NOMO-1 treated with DMSO at 0.1 percent for 48 hours (cell line): ENCODE measurements at regions not wholly inside any gene's neighbourhood (a gene's known extent, or its start where the extent isn't known, plus 50 kb on each side); places are given as distances from the start of the nearest gene placed in this dataset.

Experiments used
- DNase-seq: peaks from one replicate; lab custom pipeline; 2025; ENCODE audit not compliant: unreplicated experiment; lab: John Stamatoyannopoulos, UW

DNA sequence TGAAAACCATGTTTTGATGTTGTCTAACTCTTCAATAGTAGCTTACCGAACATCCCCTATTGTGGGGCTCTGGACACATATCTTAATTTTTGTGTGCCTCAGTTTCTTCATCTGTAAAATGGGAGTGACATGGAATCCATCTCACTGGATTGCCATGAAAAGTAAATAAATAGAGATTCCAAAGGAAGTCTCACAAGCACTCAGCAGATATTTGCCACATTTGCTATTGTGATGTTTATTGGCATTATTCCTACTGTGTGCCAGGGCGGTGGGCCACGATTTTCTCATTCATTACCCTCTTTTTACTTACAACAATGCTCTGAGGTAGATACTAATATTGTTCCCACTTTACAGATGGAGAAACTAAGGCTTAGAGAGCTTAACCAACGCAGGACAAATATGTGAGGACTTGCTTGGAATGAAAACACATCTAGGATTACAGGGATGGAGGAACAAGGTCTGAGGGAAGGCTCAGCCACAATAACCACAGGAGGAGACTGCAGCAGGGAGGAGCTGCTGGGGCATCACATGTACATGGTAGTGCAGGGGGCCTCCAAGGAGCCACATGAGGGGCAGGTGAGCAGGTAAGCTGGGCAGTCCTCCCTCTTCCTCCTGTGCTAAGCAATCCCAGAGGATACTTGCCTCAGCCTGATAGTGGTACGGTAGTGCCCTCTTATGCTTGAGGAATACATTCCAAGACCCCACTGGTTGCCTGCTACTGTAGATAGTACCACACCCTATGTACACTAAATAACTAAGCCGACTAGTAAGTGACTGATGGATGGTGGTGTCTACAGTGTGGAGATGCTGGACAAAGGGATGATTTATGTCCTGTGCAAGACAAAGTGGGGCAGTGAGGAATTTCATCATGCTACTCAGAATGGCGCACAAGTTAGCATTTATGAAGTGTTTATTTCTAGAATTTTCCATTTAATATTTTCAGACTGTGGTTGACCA, 176.9 kb downstream of the FOXA2 start:
- DNase-seq = no peak

DNA sequence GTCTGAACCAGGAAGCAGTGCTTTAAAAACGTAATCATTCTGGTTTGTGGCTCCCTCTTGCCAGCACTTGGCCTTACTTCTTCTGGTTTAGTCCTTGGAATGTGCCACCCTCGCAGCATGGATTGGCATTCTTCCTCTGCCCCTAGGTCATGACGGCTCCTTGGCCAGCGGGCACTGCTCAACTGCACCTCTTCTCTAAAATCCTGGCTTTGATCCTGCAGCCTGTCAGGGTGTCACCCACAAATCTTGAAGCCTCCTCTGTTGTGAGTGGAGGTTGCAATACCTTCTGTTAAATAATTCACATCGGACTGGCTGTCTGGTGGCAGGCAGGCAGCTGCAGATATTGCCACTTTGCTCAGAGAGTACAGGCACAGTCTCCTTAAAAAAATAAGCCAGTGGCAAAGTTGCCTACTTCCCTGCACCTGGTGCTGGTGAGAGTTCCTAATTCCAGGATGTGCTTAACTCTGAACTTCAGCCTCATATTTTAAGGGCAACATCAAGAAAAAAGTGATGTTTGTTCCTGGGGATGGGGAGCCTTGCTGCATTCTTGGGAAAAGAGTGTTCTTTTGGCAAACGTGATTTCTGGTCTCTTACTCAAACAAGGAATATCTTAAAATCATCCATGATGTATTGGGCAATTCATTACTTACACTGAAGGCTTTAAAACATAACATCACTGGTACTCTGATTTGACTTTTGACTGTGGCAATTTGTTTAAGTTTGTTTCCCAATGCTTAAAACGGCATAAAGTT, 179.8 kb downstream of the FOXA2 start:
- DNase-seq = no peak

GRCh38 chr20:22403632-22404361, 180.6 kb downstream of the FOXA2 start:
- DNase-seq = peak; percentile 13

- DNase-seq = peak; percentile 7
These were observed 181.2 kb downstream of the FOXA2 start for GRCh38 chr20:22403022-22403631.

DNA sequence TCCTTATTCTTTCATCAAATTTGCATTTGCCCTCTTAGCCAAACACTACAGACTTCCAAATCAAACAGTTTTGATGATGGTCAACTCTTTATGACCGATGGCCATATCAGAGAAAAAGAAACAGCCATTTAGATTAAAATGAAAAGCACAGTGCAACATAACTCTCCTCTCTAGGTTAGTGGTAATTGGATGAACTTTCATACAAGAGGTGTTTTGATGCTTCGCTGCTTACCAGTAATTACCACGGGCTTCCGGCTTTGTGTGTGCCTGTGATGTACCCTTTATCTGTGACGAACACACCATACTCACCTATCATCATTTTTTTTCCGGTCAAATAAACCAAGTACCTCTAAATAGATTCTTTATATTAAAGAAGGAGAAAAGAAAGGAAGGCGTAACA, 181.8 kb downstream of the FOXA2 start:
- DNase-seq = no peak

DNA sequence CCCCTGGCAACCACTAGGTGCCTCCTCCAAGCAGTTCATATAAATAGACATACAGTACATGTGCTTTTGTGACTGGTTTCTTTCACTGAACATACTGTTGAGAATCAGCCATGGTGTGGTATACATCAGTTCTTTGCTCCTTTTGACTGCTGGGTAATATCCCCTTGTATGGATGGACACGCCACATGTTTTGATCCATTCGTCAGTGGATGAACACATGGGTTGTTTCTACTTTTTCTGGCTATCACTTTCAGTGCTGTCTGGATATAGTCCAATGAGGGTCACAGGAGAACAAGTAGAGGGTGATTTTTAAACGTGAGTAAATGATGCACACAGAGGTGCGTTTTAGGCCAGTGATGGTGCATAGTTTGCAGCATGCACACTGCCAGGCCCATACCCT, 183.9 kb downstream of the FOXA2 start:
- no peak for DNase-seq

DNA sequence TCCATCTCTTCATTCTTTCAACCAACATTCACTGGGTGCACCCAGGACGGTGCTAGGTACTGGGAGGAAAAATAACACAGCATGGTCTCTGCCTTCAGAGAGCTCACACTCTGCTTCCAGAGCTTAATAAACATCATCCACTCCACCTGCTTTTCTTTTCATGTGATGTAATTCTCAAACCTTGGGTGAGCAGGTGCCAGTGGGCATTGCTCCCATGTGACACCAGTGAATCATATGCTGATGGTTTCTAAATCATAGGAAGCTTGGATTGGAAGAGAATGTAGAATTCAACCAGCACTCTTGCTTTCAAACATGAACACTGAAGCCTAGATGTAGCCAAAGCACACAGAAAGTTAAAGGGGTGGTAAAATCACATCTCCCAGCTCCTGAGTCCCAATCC, 189.8 kb downstream of the FOXA2 start:
- DNase-seq = no peak

- no peak for DNase-seq
These were observed 193.8 kb downstream of the FOXA2 start for GRCh38 chr20:22390543-22390903.

- DNase-seq = no peak
These were observed 194.4 kb downstream of the FOXA2 start for GRCh38 chr20:22389836-22390542.

- DNase-seq = peak; percentile 12
These were observed 196.9 kb downstream of the FOXA2 start for GRCh38 chr20:22387452-22387851.

DNA sequence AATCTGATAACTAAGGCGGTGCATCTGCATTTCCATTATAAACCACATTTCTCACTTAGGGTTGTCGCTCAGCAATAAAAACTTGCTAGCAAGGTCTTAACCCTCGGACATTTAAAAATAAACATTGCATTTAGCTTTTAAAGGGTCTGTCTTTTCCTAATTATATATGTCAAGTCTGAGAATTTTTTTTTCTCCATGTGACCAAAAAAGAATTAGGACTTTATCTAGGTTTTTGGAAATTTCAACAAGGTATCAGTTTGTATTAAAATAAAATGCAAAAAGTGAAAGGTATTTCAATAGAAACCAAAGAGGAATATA, 198.1 kb downstream of the FOXA2 start:
- no peak for DNase-seq

- DNase-seq = peak; percentile 48
These were observed 198.6 kb downstream of the FOXA2 start for GRCh38 chr20:22385602-22386305.

- no peak for DNase-seq
These were observed 199.4 kb downstream of the FOXA2 start for GRCh38 chr20:22384978-22385377.

DNA sequence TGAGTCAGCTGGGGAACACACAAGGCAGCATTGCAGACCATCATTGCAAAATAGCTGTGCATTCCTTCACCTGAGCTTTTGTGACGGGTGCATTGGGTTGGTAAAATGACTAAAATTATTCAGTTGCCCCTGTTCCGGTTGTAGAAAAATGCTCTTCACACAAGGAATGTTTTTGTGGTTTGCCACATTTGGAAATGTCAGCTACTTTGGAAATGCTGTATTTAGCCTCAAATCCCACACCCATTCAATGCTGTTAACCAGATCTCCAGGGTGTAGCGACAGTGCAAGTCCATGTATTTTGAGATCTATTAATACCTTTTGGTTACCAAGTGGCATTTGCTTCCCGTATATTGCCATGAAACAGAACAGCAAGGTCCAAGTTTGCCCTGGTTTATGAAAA, 201.2 kb downstream of the FOXA2 start:
- DNase-seq = no peak

DNA sequence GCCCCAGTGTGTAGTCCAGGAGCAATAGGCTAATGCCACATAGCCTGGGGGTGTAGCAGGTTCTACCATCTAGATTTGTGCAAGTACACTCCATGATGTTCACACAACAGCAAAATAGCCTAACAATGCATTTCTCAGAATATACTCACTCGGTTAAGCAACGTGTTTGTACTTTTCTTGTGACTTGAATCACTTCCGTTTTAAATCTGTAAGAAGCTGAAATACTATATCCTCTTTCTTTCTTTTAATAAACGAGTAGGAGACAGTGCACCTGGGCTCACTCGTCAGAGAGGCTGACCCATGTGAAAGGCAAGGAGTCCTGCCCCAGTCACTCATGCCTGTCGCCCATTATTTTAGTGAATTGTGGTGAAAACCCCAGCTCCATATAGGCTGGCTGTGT, 201.6 kb downstream of the FOXA2 start:
- peak; percentile 73 for DNase-seq

GRCh38 chr20:22381812-22382416, 202.5 kb downstream of the FOXA2 start:
- DNase-seq = no peak

- no peak for DNase-seq
These were observed 204.9 kb downstream of the FOXA2 start for GRCh38 chr20:22379472-22379871.

DNA sequence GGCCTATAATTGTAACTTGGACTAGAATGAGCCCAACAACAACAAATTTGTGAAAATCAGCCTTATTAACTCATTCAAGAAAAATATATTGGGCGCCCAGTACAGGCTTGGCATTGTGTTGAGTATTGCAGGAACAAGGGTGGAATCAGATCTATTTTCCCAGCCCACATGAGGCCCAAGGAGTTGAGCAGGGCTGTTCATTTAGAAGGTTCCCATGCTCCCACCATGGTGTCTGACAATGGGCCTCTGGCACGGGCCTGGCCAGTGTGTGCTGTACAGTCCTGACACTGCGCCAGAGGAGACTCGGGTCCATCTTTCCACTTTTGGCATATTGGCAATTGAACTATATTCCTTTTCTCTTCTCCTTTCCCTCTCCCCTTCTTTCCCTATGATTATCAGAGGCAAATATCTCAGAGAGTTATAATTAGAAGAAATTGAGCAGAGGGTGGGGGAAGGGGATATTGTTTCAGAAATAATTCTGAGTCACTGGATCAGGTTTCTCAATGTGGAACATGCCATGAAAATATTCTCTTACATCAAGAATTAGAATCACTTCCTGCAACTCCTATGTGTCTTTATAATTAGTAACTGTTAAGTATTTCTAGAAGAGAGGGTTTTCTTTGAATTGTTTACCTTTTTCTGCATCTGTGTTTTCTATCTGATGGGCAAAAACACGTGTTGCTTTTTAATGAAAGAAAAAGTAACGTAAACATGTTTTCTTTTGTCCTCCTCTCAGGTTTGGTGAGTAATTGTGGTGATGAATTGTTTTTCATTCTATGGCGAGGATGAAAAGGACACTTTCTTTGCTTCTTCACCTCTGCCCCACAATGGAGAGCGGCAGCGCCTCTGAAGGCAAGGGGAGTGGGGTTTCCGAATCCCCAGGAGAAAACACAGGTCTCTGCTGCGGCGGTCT, 209.4 kb downstream of the FOXA2 start:
- peak; percentile 24 for DNase-seq

DNA sequence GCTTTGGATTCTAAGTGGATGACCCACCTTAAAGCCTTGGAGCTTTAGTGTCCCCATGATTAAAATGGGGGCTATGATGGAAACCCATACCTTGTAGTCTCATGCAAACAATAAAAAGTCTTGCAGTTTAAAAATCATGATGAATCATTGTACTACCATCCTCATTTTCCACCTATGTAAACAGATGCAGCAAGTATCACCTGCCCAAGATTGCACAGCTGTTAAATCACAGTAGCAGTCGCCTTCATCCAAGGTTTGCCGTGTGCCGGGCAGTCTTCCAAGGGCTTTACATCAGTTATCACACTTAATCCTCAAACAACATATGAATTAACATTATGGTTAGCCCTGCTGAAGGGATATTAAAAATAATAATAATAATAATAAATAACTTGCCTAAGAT, 210.3 kb downstream of the FOXA2 start:
- DNase-seq = no peak
